ENCODE measurements at regions not wholly inside any gene's neighbourhood (a gene's known extent, or its start where the extent isn't known, plus 50 kb on each side); places are given as distances from the start of the nearest gene placed in this dataset.

DNA sequence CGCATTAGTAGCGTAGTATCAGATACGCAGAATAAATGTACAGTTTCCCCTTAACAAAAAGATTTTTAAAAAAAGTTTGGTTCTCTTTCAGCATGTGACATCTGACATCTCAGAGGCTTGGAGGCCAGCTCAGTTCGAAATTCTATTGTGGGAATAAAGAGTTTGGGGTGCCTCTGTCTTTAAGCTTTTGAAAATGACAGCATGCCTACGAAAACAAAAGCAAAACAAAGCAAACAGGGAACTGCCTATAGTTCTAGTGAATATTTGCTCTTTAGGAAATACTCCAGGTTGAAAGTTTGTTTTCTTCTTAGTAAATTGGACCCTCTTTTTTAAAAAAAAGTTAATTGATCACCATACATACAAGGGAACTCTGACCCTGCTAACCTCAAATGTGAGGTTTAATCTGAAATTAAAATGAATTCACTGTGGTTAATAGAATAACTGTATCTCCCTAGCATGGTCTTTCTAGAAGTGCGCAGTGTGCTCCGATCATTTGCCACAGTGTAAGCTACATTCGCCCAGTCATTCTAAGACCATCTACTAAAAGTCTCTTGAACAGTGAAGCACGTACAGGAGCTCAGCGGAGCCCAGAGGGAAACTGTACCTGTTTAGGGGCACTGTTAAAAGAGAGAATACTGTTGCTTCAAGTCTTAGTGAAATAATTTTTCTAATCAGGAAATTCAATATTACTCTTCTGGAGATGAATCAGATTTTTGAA is 347.0 kb upstream of the CDH2 start:
- Mint-ChIP-seq H3K4me3 (no peak overlapping the region), H3K9me3 (no peaks in the 10 kb centered on the region), H3K4me1 (no peaks in the 10 kb centered on the region), H3K36me3 (no peaks in the 10 kb centered on the region), H3K27me3 (no peaks in the 10 kb centered on the region), H3K27ac (no peak overlapping the region)
- no peak for ATAC-seq

DNA sequence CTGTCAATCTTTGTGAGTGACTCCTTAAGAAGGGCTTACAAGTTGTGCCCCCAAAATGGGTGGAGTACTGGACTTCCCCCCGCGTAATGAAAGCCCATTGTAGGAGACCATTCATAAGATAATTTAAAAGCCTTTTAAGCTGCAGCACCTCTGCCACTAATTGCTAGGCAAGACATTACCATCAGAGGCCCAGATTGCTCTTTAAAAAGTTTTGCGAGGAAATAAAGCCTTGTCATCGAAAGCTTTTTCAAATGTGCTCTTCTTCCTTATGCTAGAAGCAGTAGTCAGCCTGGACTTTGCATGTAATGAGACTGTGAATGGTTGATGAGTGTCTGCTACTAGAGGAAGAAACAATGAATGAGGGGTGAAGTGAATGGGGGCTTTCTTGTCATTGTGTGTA is 345.3 kb upstream of the CDH2 start:
- no peaks in the 10 kb centered on the region for H3K27me3 Mint-ChIP-seq
- no peaks in the 10 kb centered on the region for H3K36me3 Mint-ChIP-seq
- no peak for ATAC-seq
- no peak overlapping the region for H3K27ac Mint-ChIP-seq
- H3K9me3 Mint-ChIP-seq = peaks cover 3% of the 10 kb centered on the region
- H3K4me1 Mint-ChIP-seq = no peaks in the 10 kb centered on the region
- H3K4me3 Mint-ChIP-seq = no peak overlapping the region

DNA sequence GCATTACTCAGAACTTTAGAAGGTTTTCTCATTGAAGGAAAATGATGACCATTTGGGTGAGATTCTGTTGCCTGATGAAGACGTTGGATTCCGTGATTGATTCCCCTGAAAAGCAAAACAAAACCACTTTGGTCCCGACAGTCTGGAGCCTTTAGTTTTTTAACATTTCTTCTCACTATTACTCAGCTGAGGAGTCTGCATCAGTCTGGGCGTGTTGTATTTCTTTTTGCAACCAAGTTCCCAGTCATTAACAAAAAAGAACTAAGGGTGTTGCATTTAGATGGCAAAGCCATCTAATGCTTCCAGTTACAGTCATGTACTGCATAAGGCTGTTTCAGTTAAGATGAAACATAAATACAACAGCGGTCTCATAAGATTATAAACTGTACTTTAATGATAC is 343.1 kb upstream of the CDH2 start:
- Mint-ChIP-seq H3K4me1 (no peaks in the 10 kb centered on the region), H3K9me3 (peaks cover 5% of the 10 kb centered on the region), H3K4me3 (no peak overlapping the region), H3K27me3 (no peaks in the 10 kb centered on the region), H3K36me3 (no peaks in the 10 kb centered on the region), H3K27ac (no peak overlapping the region)
- no peak for ATAC-seq

DNA sequence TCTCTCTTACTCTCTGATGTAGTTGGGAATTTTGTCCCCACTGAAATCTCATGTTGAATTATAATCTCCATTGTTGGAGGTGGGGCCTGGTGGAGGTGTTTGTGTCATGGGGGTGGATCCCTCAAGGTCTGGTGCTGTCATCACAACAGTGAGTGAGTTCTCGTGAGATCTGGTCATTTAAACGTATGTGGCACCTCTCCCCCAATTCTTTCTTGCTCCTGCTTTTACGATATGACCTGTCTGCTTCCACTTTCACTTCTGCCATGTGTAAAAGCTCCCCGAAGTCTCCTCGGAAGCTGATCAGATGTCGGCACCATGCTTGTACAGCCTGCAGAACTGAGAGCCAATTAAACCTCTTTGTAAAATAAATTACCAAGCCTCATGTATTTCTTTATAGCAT is 337.8 kb upstream of the CDH2 start:
- H3K4me1 Mint-ChIP-seq = no peaks in the 10 kb centered on the region
- no peaks in the 10 kb centered on the region for H3K36me3 Mint-ChIP-seq
- no peaks in the 10 kb centered on the region for H3K27me3 Mint-ChIP-seq
- ATAC-seq = no peak
- H3K9me3 Mint-ChIP-seq = peaks cover 10% of the 10 kb centered on the region
- no peak overlapping the region for H3K4me3 Mint-ChIP-seq
- H3K27ac Mint-ChIP-seq = no peak overlapping the region

DNA sequence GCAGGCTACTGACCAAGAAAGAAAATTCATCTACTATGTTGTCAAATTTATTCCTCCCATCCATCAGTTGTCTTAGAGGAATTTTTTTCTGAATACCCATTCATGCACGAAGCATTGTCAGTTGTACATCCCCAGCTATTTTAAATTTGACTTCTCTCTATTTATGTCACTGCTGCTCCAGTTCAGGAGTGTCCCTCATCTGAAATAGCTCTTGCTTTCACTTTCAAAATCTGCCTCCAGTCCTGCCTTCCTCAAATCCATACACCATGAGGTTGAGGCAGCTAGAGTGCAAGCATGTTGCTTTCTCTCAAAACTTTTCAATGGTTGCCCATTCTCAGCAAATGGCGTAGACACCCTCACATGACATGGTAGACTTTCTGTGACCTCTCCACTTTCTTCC is 335.4 kb upstream of the CDH2 start:
- H3K27ac Mint-ChIP-seq = no peak overlapping the region
- H3K4me1 Mint-ChIP-seq = no peaks in the 10 kb centered on the region
- H3K27me3 Mint-ChIP-seq = no peaks in the 10 kb centered on the region
- H3K4me3 Mint-ChIP-seq = no peak overlapping the region
- ATAC-seq = no peak
- peaks cover 8% of the 10 kb centered on the region for H3K9me3 Mint-ChIP-seq
- H3K36me3 Mint-ChIP-seq = no peaks in the 10 kb centered on the region

DNA sequence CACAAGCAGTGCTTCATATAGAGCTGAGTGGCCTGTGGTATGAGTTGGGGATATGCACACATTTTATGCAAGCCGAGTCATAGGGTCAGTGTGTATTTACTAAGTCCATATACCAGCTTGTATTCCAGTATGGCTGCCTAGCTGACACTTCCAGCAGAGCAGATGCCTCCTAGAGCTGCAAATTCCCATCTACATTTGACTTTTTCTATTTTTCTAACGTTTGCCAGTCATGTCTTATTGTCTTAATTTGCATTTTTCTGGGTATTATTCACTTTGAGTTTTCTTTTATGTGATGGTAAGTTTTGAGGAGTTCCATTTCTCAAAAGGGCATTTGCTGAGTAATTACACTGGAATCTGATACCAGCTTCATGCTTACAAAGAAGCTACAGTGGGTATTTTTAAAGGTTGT is 334.5 kb upstream of the CDH2 start:
- Mint-ChIP-seq H3K4me3 (no peak overlapping the region), H3K4me1 (no peaks in the 10 kb centered on the region), H3K36me3 (no peaks in the 10 kb centered on the region), H3K27me3 (no peaks in the 10 kb centered on the region), H3K27ac (no peak overlapping the region), H3K9me3 (peaks cover 8% of the 10 kb centered on the region)
- no peak for ATAC-seq

DNA sequence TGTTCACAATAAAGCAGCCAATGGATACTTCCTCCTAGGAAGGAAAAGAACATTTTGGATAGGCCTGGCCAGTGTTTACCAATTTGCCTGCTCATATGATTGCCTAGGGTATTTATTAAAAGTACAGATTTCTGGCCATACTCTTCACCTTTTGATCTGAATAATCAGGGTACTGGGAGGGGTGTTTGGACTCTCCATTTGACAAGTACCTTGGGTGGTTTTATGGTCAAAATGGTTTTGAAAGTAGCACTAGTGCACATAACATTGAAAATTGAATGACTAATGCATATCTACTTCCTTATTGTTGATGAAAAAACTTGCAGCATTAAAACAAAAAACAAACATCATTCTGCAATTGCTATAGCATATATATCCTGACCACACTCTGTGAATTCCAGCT is 333.3 kb upstream of the CDH2 start:
- Mint-ChIP-seq H3K4me3 (no peak overlapping the region), H3K27ac (no peak overlapping the region), H3K4me1 (no peaks in the 10 kb centered on the region), H3K27me3 (no peaks in the 10 kb centered on the region), H3K9me3 (peaks cover 8% of the 10 kb centered on the region), H3K36me3 (no peaks in the 10 kb centered on the region)
- ATAC-seq = no peak

DNA sequence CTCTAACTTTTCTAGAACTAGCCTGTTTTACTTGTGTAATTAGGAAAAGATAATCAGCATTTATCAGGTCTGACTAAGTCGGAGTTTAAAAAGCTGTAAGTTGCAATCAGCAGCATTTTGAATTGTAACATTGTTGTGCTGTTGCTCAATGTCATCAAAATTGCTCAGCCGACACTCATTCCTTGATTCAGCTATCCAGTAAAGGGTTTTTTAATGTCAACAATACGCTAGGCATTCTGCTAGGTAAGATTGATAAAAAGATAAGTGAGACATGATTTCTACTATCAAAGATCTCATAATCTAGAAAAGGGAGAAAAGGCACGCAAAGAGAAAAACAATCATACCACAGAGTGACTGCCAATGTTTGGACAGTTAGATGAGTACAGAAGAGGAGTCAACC is 327.1 kb upstream of the CDH2 start:
- H3K27me3 Mint-ChIP-seq = no peaks in the 10 kb centered on the region
- no peak overlapping the region for H3K27ac Mint-ChIP-seq
- H3K9me3 Mint-ChIP-seq = peaks cover 2% of the 10 kb centered on the region
- no peak overlapping the region for H3K4me3 Mint-ChIP-seq
- no peaks in the 10 kb centered on the region for H3K4me1 Mint-ChIP-seq
- no peaks in the 10 kb centered on the region for H3K36me3 Mint-ChIP-seq
- no peak for ATAC-seq

DNA sequence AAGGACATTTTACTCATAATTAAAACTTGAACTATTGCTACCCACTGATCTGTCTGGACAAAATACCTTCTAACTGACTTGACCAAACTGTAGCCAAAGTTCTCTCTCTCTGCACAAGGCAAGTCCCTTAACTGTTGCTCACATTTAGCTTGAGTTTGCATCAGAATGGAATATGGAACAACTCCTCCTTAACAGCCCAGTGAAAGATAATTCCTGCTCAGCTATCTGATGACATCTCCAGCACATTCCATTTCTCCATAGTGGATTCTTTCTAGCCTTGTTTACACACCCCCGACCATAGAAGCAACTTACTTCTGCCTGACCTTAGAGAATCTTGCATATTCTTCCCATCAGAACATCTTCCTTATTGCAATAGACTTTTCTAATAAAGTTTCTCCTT is 317.2 kb upstream of the CDH2 start:
- no peak for ATAC-seq
- Mint-ChIP-seq H3K4me1 (no peaks in the 10 kb centered on the region), H3K36me3 (no peaks in the 10 kb centered on the region), H3K27ac (no peak overlapping the region), H3K9me3 (peaks cover 7% of the 10 kb centered on the region), H3K27me3 (no peaks in the 10 kb centered on the region), H3K4me3 (no peak overlapping the region)

DNA sequence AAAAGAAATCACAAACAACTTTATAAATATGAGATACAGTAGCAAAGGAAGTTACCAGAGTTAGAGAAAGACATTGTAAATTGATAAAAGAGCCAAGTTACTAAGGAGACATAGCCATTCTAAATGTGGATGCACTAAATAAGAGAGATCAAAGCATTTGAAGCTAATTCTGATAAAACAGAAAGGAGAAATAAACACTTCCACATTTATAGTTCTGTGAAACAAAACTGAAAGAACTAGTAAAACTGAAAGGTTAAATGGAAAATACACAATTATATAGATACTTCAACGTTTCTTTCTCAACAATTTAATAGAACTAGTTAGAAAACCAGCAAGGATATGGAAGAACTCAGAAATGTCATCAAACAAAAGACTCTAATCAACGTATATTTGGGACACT is 309.0 kb upstream of the CDH2 start:
- Mint-ChIP-seq H3K27ac (no peak overlapping the region), H3K27me3 (no peaks in the 10 kb centered on the region), H3K9me3 (peaks cover 8% of the 10 kb centered on the region), H3K4me3 (no peak overlapping the region), H3K36me3 (no peaks in the 10 kb centered on the region), H3K4me1 (peaks cover 6% of the 10 kb centered on the region)
- ATAC-seq = no peak

DNA sequence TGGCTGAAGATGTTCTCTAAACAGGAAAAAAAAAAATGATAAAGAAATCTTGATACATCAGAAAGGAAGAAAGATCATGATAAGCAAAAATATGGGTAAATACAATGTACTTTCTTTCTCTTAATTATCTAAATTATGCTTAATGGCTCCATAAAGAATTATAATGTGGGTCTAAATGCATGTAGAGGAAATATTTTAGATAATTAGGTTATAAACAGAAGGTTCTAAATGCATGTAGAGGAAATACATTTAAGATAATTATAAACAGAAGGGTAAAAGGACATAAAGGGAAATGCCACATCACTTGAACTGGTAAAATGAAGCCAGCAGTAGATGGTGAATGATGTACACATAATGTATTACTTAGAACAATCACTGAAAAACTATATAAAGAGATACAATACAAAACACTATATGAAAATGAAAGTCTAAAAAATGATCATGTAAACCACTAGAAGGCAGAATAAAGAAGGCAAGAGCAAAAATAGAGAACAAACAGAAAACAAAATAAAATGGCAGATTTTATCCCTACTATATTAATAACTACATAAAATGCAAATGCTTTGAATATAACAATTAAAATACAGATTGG is 308.4 kb upstream of the CDH2 start:
- peaks cover 6% of the 10 kb centered on the region for H3K4me1 Mint-ChIP-seq
- H3K4me3 Mint-ChIP-seq = no peak overlapping the region
- H3K36me3 Mint-ChIP-seq = no peaks in the 10 kb centered on the region
- H3K9me3 Mint-ChIP-seq = peaks cover 11% of the 10 kb centered on the region
- no peaks in the 10 kb centered on the region for H3K27me3 Mint-ChIP-seq
- ATAC-seq = no peak
- H3K27ac Mint-ChIP-seq = no peak overlapping the region

DNA sequence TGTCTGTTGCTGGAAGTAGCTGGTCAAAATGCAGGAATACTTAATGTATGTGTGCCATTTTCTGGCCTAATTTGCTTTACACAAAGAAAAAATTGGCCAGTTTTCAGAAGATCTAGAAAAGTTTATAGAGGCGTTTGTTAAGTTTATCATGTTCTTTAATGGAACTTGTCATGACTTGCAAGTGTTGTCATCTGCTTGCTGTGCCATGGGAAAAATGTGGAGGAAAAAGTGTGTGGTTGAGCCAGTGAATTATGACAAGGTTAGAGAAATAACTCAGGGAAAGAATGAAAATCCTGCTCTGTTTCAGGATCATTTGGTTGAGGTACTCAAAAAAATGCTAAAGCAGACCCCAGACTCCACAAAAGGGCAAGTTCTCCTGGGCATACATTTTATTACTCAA is 301.6 kb upstream of the CDH2 start:
- Mint-ChIP-seq H3K36me3 (no peaks in the 10 kb centered on the region), H3K9me3 (peaks cover 9% of the 10 kb centered on the region), H3K4me1 (no peaks in the 10 kb centered on the region), H3K27me3 (no peaks in the 10 kb centered on the region), H3K4me3 (no peak overlapping the region), H3K27ac (no peak overlapping the region)
- ATAC-seq = no peak

DNA sequence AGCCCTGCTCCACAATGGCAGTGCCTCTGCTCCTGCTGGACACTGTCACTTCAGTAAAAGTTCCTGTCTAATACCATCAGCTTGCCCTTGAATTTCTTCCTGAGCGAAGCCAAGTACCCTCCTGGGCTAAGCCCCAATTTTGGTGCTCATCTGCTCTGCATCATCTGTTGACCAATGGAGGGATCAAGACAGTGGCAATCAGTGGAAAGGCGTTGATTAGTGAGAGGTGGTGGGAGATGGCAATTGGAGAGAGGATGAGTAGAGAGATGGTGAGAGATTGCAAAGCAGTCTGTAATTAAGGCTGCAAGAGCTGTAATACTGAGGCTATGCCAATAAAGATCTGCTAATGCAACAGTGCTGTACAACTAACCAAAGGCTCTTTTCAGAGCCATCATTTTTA is 299.4 kb upstream of the CDH2 start:
- H3K27me3 Mint-ChIP-seq = no peaks in the 10 kb centered on the region
- ATAC-seq = no peak
- H3K9me3 Mint-ChIP-seq = peaks cover 14% of the 10 kb centered on the region
- no peaks in the 10 kb centered on the region for H3K36me3 Mint-ChIP-seq
- H3K4me1 Mint-ChIP-seq = no peaks in the 10 kb centered on the region
- no peak overlapping the region for H3K27ac Mint-ChIP-seq
- H3K4me3 Mint-ChIP-seq = no peak overlapping the region

DNA sequence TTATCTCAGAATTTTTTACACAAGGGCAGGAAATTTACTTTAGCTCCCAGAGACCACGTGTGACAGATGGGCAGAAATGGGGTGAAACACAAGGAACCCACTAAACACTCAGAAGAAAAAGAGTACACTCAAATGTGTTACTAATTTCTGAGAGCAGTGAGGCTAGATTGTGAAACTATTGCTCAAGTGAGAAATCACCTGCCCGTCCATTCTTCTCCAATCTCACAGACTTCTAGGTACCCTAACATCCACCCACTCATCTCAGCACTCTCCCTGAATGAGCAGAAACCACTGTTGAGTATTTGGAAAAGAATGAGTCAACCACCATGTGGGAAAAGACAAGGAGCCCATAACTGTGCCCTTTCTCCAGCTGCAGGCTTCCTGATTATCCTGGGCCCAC is 293.0 kb upstream of the CDH2 start:
- no peak for ATAC-seq
- Mint-ChIP-seq H3K36me3 (no peaks in the 10 kb centered on the region), H3K27ac (no peak overlapping the region), H3K4me3 (no peak overlapping the region), H3K4me1 (no peaks in the 10 kb centered on the region), H3K9me3 (peaks cover 7% of the 10 kb centered on the region), H3K27me3 (no peaks in the 10 kb centered on the region)

DNA sequence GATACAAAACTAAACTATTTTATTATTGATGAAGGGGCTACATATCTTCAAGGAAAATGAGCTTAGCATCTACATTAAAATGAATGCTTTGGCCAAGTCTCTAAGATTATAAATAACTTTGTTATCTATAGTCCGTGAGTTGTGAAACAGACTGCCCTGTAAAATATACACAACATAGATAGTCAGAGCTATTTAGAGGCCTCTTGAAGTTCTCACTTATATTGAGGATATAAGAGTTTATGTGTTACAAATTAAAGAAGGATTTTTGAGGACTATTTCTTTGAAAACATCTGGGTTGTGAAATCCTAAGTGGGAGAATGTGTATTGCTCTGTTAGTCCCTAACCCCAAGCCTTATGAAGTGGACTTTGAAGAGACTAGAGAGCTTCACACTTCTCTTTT is 292.0 kb upstream of the CDH2 start:
- no peaks in the 10 kb centered on the region for H3K27me3 Mint-ChIP-seq
- H3K4me3 Mint-ChIP-seq = no peak overlapping the region
- no peaks in the 10 kb centered on the region for H3K36me3 Mint-ChIP-seq
- H3K9me3 Mint-ChIP-seq = peaks cover 7% of the 10 kb centered on the region
- no peak overlapping the region for H3K27ac Mint-ChIP-seq
- no peak for ATAC-seq
- H3K4me1 Mint-ChIP-seq = no peaks in the 10 kb centered on the region

DNA sequence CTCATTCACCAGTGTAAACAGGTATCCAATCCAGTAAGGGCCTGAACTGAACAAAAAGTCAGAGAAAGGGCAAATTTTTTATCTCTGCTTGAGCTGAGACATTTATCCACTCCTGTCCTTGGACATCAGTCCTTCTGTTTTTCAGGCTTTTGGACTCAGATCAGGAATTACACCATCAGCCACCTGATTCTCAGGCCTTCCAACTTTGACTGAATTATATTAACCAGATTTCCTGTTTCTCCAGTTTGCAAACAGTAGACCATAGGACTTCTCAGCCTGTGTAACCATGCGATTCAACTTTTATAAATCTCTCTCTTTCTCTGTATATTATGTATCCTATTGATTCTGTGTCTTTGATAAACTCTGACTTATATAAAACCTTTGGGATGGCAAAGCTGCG is 289.3 kb upstream of the CDH2 start:
- no peaks in the 10 kb centered on the region for H3K27me3 Mint-ChIP-seq

More for the DNA sequence above, 289.3 kb upstream of the CDH2 start:
- Mint-ChIP-seq H3K9me3 (peaks cover 6% of the 10 kb centered on the region), H3K36me3 (no peaks in the 10 kb centered on the region), H3K4me3 (no peak overlapping the region), H3K27ac (no peak overlapping the region), H3K4me1 (no peaks in the 10 kb centered on the region)
- no peak for ATAC-seq
